HG03108 (cell line): ENCODE measurements at regions not wholly inside any gene's neighbourhood (a gene's known extent, or its start where the extent isn't known, plus 50 kb on each side); places are given as distances from the start of the nearest gene placed in this dataset.
"Not testable (repeated sequence)": the region's sequence is repeated elsewhere in the genome, so short reads cannot be mapped to it uniquely, and the experiment has no call there.

Experiments used
- ATAC-seq: cut with Tn5 transposase; IDR thresholded peaks from one replicate; pipeline ENCODE4 v1.9.1; 2021; ENCODE audit warnings: moderate library complexity; ENCODE audit not compliant: unreplicated experiment

DNA sequence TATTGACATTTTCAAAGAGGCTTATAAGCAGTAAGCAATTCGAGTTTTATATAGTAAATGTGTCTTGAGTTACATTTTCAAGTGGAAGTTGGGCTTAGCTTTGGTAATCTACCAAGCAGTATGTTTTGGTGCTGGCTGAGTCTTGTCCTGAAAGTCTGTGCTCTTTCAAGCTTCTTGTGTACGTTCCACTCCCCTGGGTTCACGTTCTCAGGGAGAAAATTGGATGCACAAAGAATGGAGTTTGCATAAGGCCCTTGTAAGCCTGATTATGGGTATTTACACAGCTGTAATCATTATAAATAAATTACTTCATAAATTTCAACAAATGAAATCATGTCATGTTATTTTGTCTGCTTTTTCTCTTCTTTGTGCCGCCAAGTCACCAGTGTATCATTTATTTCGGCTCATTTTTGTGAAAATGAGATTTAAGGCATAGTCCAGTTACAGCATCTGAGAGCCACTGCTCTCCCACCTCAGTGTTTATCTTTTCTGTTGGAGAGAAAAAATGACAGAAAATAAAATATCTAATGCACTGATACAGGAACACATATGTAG lies 262.5 kb downstream of the BTBD3 start:
- ATAC-seq = no peak

DNA sequence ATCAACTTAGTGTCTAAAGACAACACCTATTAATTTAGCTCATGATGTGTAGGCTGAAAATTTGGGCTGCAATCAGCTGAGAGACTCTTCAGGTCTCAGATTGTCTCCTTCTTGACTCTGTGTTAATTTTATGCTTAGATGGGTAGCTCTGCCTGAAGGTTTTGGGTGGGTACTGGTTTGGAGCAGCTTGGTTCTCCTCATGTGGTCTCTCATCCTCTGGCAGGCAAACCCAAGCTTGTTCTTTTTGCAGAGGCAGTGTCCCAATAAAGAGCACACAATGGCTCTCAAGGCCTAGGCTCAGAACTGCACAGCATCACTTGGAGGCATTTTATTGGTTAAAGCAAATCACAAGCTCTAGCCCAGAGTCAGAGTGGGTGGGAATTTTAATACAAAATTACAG lies 280.6 kb downstream of the BTBD3 start:
- no peak for ATAC-seq

DNA sequence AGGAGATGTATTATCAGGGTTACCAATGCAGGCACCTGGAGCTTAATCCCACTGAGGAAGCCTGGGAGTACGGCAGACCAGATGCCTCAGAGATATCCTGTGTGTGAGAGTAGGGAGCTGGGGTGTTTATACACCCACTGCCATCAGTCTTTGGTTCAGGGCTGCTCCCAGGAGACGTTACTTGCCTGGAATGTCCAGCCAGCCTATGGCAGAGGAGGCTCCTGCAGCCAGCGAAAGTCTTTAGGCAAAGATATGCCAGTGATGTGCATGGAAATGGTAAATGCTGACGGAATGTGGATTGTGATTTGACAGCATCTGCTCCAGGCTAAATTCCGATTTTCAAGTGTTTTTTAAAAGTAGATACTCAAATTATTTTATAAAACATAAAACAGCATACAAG lies 282.0 kb downstream of the BTBD3 start:
- ATAC-seq = no peak

GRCh38 chr20:12201289-12201991 lies 283.7 kb downstream of the BTBD3 start:
- ATAC-seq = no peak

GRCh38 chr20:12203399-12203798 lies 285.7 kb downstream of the BTBD3 start:
- ATAC-seq = no peak

- ATAC-seq = no peak
These were observed 286.3 kb downstream of the BTBD3 start for GRCh38 chr20:12203981-12204380.

GRCh38 chr20:12207875-12208274 lies 290.2 kb downstream of the BTBD3 start:
- ATAC-seq = no peak

DNA sequence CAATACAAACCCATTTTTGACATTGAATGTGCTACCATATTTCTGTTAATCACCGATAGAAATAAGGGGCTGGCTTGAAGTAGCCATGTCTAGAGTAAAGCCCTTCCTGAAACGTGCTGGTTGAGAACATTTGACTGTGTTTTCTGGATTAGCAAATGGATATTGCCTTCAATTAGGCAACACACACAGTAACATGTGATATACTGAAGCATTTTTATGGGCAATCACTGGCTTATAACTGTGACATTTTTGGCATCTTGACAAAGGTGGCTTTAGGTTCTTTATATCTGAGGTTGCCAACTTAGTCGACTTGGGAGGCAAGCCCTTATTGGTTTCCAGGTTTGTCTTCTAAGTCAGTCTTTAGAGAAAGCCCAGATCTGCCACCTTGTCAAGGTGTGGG lies 292.9 kb downstream of the BTBD3 start:
- ATAC-seq = no peak

GRCh38 chr20:12211361-12211760 lies 293.7 kb downstream of the BTBD3 start:
- ATAC-seq = no peak

DNA sequence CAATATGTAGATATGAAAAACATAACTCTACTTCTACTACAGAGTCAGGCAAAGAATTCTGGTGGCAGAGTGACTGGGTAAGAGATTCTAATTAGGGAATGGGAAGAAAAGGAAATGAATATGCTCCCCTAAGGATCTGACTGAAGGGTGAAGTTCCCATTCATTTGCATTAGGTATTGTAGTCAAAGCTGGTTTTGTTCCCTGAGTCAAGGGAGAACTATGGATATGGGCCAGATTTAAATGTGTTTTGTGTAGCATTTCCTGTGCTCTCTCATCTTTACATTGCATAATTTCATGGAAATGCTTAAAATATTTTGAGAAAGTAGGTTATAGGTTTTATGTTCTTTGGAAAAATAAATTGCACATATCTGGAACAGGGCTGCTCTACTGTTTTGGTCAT lies 299.7 kb downstream of the BTBD3 start:
- ATAC-seq = no peak

DNA sequence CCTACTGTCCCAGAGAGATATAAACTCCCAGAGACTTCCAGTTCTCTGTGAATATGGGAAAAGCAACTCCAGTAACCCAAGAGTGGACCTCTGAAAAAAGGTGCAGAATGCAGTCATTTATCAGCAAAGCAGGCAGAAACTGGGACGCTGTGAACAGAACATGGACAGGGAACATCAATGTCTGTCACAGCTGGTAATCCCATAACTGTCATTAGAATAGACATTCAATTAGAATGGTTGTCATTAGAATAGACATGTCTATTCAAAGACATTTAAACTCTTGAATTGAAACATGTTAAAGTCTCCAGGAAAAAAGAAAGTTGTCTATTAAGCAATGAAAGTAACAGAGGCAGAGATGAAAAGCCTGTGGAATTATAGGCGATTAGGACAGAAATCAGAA lies 302.1 kb downstream of the BTBD3 start:
- ATAC-seq = no peak

DNA sequence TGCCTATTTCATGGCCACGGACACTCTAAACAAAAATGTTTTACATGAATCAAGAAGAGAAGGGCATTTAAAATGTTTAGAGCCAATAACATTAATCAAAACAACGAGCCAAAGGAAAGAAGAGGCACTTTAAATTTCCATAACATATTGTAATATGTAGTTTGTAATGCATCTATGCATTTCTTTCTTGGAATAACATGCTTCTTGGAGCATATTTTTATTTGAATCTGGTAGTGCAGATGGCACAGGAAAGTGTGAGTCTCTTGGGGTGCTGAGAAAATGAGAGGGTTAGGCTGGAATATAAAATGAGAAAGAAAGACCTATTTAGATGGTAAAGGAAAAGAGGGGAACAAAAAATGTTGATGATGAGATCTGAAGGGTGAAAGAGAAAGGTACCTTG lies 305.4 kb downstream of the BTBD3 start:
- ATAC-seq = no peak

- ATAC-seq = no peak
These were observed 308.2 kb downstream of the BTBD3 start for GRCh38 chr20:12225898-12226297.

DNA sequence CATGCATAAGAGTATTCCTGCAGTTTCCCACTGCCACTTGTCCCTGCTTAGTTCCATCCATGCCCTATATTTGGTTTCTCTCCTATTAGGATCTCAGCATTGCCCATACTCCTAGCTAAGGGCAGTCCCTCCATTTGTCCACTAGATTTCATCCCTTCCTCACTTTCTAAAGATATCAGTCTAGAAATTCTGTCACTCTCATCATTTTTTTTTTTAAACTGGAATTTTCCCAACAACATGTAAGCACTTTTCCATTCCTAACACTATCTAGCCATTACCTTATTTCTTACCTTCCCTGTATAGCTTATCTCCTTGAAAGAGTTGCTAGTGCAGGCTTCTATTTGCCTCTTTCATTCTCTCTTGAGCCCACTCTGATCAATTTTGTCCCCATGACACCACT lies 312.2 kb downstream of the BTBD3 start:
- no peak for ATAC-seq

DNA sequence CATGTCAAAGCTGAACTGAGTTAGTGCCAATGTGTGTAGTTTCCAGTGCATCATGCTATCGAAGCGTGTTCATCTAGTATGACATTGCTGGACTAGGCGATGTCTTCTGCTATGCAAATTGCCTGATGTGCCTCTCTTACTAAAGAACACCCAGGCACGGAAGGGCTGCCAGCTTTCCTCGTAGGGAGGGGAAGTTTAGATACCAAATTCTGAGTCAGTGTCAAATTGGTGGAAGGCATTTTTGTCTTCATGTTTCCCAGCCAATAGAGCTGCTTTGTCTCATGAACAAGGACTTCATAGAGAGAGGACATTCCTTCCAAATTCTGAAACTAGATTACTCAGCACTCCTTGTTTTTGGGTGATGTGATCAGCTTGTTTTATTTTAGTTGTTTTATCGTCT lies 320.1 kb downstream of the BTBD3 start:
- ATAC-seq = no peak

DNA sequence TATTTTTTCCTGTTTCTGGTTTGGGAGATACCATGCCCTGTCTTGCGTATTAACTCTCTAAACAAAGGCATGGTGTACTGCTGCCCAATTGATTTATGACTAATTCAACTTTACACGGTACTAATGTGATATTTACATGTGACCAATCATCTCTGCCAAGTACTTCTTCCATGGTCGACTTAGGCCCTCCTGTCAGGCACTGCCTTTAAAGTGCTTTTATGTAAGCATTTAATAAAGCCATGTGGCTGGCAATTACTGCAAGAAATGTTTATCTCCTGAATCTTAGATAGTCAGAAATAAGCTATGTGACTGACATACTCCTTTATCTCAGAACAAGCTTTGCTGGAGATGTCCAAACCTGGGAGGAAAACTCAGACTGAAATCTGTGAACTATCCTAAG lies 323.4 kb downstream of the BTBD3 start:
- ATAC-seq = no peak

- no peak for ATAC-seq
These were observed 325.6 kb downstream of the BTBD3 start for GRCh38 chr20:12243327-12243726.

DNA sequence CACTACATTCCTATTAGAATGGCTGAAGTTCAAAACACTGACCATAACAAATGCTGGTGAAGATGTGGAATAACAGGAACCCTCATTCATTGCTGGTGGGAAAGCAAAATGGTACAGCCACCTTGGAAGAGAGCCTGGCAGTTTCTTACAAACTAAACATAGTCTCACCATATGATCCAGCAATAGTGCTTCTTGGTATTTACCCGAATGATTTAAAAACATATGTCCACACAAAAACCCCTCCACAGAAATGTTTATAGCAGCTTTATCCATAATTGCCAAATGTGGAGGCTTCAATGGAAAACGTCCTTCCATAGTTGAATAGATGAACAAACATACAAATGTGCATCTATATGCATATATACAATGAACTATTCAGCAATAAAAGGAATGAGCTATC lies 330.8 kb downstream of the BTBD3 start:
- no peak for ATAC-seq

DNA sequence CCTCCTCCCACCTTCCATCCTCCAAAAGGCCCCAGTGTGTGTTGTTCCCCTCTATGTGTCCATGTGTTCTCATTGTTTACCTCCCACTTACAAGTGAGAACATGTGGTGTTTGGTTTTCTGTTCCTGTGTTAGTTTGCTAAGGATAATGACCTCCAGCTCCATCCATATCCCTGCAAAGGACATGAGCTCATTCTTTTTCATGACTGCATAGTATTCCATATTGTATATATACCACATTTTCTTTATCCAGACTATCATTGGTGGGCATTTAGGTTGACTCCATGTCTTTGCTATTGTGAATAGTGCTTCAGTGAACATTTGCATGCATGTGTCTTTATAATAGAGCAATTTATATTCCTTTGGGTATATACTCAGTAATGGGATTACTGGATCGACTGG lies 333.0 kb downstream of the BTBD3 start:
- not testable (repeated sequence) for ATAC-seq

GRCh38 chr20:12252793-12253192 lies 335.1 kb downstream of the BTBD3 start:
- ATAC-seq = no peak

DNA sequence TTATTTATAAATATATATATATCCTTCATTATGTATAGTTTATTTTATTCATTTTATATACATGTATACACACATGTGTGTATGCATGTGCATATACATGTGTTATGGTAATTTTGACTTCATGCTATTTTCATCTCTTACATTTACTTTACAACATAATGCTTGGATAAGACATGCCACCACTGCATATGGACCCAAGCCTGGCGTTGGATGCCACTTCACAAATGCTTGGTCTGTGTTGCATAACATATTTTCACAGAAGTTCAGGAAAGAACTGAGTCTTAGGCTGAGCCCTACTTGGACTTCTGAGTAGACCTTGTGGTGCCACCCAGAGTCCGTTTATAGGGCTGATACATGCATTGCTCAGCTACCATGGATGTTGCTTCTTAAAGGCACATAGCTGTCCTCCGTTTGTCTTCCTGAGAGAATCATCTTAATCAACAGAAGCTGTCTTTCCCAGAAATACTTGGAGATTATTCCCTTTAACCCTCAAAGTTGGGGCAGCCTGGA lies 337.8 kb downstream of the BTBD3 start:
- no peak for ATAC-seq

- ATAC-seq = no peak
These were observed 339.1 kb downstream of the BTBD3 start for GRCh38 chr20:12256806-12257205.

- ATAC-seq = no peak
These were observed 345.1 kb downstream of the BTBD3 start for GRCh38 chr20:12262747-12263146.
